Fibroblast of lung (primary cell): ENCODE measurements at regions not wholly inside any gene's neighbourhood (a gene's known extent, or its start where the extent isn't known, plus 50 kb on each side); places are given as distances from the start of the nearest gene placed in this dataset.

Experiments
- DNase-seq, 2 donors: peaks; one replicate each; pipeline versions ENCODE4 v3.0.0 to v3.0.0-alpha.2; 2010; ENCODE audit warnings: low read depth in 2 of 2
- H2AFZ ChIP-seq: 2 replicates; pipeline ENCODE4 v1.5.1; 2012; ENCODE audit warnings: low read length, control low read depth, inconsistent platforms
- H3K27ac ChIP-seq: 2 replicates; pipeline ENCODE4 v1.5.1; 2011; ENCODE audit warnings: low read length, control low read depth; ENCODE audit not compliant: insufficient read depth
- H3K27me3 ChIP-seq: 2 replicates; pipeline ENCODE4 v1.5.1; 2011; ENCODE audit warnings: mild to moderate bottlenecking, low read length; ENCODE audit not compliant: control insufficient read depth, insufficient read depth
- H3K36me3 ChIP-seq: 2 replicates; pipeline ENCODE4 v1.5.1; 2011; ENCODE audit warnings: low read length; ENCODE audit not compliant: control insufficient read depth, insufficient read depth
- H3K4me1 ChIP-seq: 2 replicates; pipeline ENCODE4 v1.5.1; 2011; ENCODE audit warnings: low read length; ENCODE audit not compliant: control insufficient read depth, insufficient read depth; ENCODE audit errors: extremely low read depth
- H3K4me2 ChIP-seq: 2 replicates; pipeline ENCODE4 v1.5.1; 2011; ENCODE audit warnings: low read length, control low read depth; ENCODE audit not compliant: insufficient read depth; ENCODE audit errors: extremely low read depth
- H3K4me3 ChIP-seq, 4 experiments: fragments of 200-600 bp in 1 of 4; sonication (generic) in 1 of 4; replicated peaks in 1 of 4; 2 replicates each; pipeline ENCODE4 v1.5.1; 2011 to 2016; ENCODE audit warnings: low read length in 4 of 4, low read depth in 3 of 4, mild to moderate bottlenecking in 3 of 4, control low read depth in 2 of 4, inconsistent platforms in 1 of 4, mixed read lengths in 1 of 4; ENCODE audit not compliant: insufficient read depth in 1 of 4; ENCODE audit errors: control extremely low read depth in 1 of 4
- H3K79me2 ChIP-seq: 2 replicates; pipeline ENCODE4 v1.5.1; 2012; ENCODE audit warnings: mild to moderate bottlenecking, low read length, inconsistent platforms; ENCODE audit not compliant: control insufficient read depth, insufficient read depth
- H3K9ac ChIP-seq: 2 replicates; pipeline ENCODE4 v1.5.1; 2011; ENCODE audit warnings: mild to moderate bottlenecking, low read length, control low read depth; ENCODE audit not compliant: insufficient read depth
- H3K9me3 ChIP-seq: 2 replicates; pipeline ENCODE4 v1.5.1; 2012; ENCODE audit warnings: low read depth, low read length; ENCODE audit not compliant: control insufficient read depth, insufficient read depth
- H4K20me1 ChIP-seq: 2 replicates; pipeline ENCODE4 v1.5.1; 2011; ENCODE audit warnings: low read length; ENCODE audit not compliant: control insufficient read depth, insufficient read depth; ENCODE audit errors: extremely low read depth
- EZH2 ChIP-seq: IDR thresholded peaks from 2 replicates; pipeline ENCODE4 v1.5.1; 2012; ENCODE audit warnings: low read length, control low read depth, mild to moderate bottlenecking; ENCODE audit errors: missing control alignments
- TF ChIP-seq, protein P1 (sequence below), 2 donors: IDR thresholded peaks in 1 of 2; conservative IDR thresholded peaks in 1 of 2; 1 replicate in 1 of 2; 2 replicates in 1 of 2; pipeline ENCODE4 v1.5.1; 2011 to 2012; ENCODE audit warnings: low read length in 2 of 2, control low read depth in 1 of 2, inconsistent platforms in 1 of 2, low read depth in 1 of 2, mild to moderate bottlenecking in 1 of 2

DNA sequence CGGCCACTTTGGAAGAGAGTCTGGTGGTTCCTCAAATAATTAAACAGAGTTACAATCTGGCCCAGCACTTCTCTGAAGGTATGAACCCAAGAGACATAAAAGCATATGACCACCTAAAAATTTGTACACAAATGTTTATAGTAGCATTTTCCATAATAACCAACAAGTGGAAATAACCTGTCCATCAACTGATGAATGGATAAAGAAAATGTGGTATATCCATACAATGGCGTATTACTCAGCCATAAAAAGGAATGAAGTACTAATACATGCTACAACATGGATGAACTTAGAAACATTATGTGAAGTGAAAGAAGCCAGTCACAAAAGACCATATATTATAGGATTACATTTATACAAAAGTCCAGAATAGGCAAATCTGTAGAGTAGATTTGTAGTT is 76.0 kb upstream of the RGPD5 start:
- H3K79me2 ChIP-seq, result no peaks in the 10 kb centered on the region
- H3K4me3 ChIP-seq, result no peak overlapping the region
- H3K4me1 ChIP-seq, result no peaks in the 10 kb centered on the region
- no peaks in the 10 kb centered on the region for H4K20me1 ChIP-seq
- H3K9ac ChIP-seq, result no peak overlapping the region
- TF ChIP-seq EZH2, result no peak
- TF ChIP-seq, protein P1, sequence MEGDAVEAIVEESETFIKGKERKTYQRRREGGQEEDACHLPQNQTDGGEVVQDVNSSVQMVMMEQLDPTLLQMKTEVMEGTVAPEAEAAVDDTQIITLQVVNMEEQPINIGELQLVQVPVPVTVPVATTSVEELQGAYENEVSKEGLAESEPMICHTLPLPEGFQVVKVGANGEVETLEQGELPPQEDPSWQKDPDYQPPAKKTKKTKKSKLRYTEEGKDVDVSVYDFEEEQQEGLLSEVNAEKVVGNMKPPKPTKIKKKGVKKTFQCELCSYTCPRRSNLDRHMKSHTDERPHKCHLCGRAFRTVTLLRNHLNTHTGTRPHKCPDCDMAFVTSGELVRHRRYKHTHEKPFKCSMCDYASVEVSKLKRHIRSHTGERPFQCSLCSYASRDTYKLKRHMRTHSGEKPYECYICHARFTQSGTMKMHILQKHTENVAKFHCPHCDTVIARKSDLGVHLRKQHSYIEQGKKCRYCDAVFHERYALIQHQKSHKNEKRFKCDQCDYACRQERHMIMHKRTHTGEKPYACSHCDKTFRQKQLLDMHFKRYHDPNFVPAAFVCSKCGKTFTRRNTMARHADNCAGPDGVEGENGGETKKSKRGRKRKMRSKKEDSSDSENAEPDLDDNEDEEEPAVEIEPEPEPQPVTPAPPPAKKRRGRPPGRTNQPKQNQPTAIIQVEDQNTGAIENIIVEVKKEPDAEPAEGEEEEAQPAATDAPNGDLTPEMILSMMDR (conservative IDR thresholded peaks at IDR 0.05 in 1 of 2, IDR thresholded peaks at IDR 0.05 in 1 of 2; ENCODE audit: low read depth in 1 of 2, low read length in 2 of 2), result no peak
- H3K4me2 ChIP-seq, result no peak overlapping the region
- no peaks in the 10 kb centered on the region for H3K36me3 ChIP-seq
- H3K27me3 ChIP-seq, result peaks cover 5% of the 10 kb centered on the region
- H3K9me3 ChIP-seq, result no peaks in the 10 kb centered on the region
- no peak overlapping the region for H3K27ac ChIP-seq
- no peak overlapping the region for H2AFZ ChIP-seq
- no peak for DNase-seq

DNA sequence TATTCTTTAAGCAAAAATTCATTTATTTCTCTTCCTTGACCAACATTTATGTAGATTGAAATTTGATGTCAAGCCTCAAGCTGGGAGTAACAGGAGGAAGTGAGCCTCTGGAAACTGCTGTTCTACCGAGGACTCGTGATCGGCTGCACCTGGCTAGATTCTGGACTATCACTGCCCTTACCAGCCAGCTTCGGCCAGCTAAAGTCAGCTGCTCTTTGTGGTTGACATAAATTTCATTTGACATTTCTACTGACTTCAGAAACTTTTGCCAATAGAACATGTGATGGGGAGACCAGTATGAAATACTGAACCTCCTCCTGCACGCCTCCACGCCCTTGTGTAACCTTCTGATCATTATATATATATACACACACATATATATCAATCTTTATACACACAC is 74.2 kb upstream of the RGPD5 start:
- no peak overlapping the region for H2AFZ ChIP-seq
- no peak for DNase-seq
- peaks cover 7% of the 10 kb centered on the region for H3K27me3 ChIP-seq
- no peaks in the 10 kb centered on the region for H3K36me3 ChIP-seq
- H3K27ac ChIP-seq, result no peak overlapping the region
- H3K9me3 ChIP-seq, result no peaks in the 10 kb centered on the region
- H3K4me3 ChIP-seq, result no peak overlapping the region
- no peaks in the 10 kb centered on the region for H4K20me1 ChIP-seq
- no peaks in the 10 kb centered on the region for H3K79me2 ChIP-seq
- no peak overlapping the region for H3K9ac ChIP-seq
- no peak overlapping the region for H3K4me2 ChIP-seq
- H3K4me1 ChIP-seq, result no peaks in the 10 kb centered on the region
- no peak for TF ChIP-seq EZH2
- TF ChIP-seq, protein P1 (conservative IDR thresholded peaks at IDR 0.05 in 1 of 2, IDR thresholded peaks at IDR 0.05 in 1 of 2; ENCODE audit: low read depth in 1 of 2, low read length in 2 of 2), result no peak

GRCh38 chr2:109720380-109721106 is 73.6 kb upstream of the RGPD5 start:
- Histone ChIP-seq H3K9me3 (no peaks in the 10 kb centered on the region), H3K27me3 (peaks cover 12% of the 10 kb centered on the region), H3K9ac (no peak overlapping the region), H4K20me1 (no peaks in the 10 kb centered on the region), H3K4me2 (no peak overlapping the region), H2AFZ (no peak overlapping the region), H3K27ac (no peak overlapping the region), H3K4me3 (no peak overlapping the region), H3K79me2 (no peaks in the 10 kb centered on the region), H3K36me3 (no peaks in the 10 kb centered on the region), H3K4me1 (no peaks in the 10 kb centered on the region)
- DNase-seq, result no peak
- TF ChIP-seq EZH2, result no peak
- TF ChIP-seq, protein P1 (conservative IDR thresholded peaks at IDR 0.05 in 1 of 2, IDR thresholded peaks at IDR 0.05 in 1 of 2; ENCODE audit: low read depth in 1 of 2, low read length in 2 of 2), result no peak
